Heart left ventricle (tissue), 13 donors: ENCODE measurements at regions not wholly inside any gene's neighbourhood (a gene's known extent, or its start where the extent isn't known, plus 50 kb on each side); places are given as distances from the start of the nearest gene placed in this dataset.

Experiments used
- POLR2A ChIP-seq, 2 donors: fragments of 450-650 bp; IDR thresholded peaks; one replicate each; pipeline ENCODE4 v1.6.1; 2017; ENCODE audit warnings: antibody characterized with exemption in 2 of 2, mild to moderate bottlenecking in 2 of 2, moderate library complexity in 2 of 2
- TF ChIP-seq, protein P1 (sequence below), 12 donors: fragments of 200-600 bp; sonication (generic) in 4 of 12; IDR thresholded peaks; one replicate each; pipeline versions ENCODE4 v1.5.0 to v1.8.0; 2018 to 2022; ENCODE audit warnings: antibody characterized with exemption in 12 of 12, mild to moderate bottlenecking in 5 of 12
- donor health status: ischemic (EF 13 %, LVEDD 7.1; RV severe dilation, severe dysfunction).
- donor health status: DM: no; HTN: yes; CAD: no.
- donor health status: DM: no; HTN: no; CAD: no.
- donor health status: ischemic (EF 25% LVEDD 6.9; RV normal size, moderate dysfunction).
- donor health status: ischemic (EF 25% LVEDD 5.7; RV mildly dilated, moderate dysfunction).
- donor health status: ischemic (EF 35%, LVEDD 5.7; RV mildly dilated, moderate dysfunction).
- donor health status: nonischemic (EF 11% LVEDD 7.7; RV severe dilation, severe dysfunction).
- donor health status: DM: yes; HTN: yes; CAD: no.
- donor health status: PGD.
- donor health status: ischemic (EF 29% LVEDD 5.4; RV normal size, mild dysfunction).
- donor health status: nonischemic (EF 23%, LVEDD 6.1; RV moderate dilation, normal function).

DNA sequence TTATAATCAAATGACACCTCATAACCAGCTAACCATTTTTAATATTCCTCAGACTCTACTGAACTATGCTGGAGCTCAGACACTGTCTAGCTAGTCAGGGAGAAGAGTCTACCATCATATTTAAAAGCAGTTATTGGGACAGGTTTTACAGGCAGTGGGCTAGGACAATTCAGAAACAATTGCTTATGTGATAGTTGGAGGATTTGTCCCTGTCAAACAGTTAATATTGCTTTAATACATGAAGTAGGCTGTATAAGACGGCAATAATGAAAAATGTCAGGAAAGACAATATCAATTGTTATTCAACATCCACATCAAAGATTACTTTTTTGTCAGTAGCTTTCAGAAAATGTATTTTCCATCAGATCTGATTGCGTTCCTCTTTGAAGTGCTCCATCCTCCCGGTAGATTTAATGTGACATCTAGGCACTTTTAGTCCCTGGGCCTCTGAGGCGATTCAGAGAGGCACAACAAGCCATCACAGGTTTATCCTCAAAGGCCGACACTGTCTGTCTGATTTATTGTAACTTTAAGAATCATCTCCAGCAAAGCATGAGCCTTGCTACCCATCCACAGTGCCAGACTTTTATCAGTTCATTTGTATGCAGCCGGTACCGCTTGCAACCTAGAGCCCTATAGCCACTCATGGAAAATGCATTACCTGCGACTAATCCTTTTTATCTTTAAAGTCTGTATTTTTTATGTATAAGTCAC lies 152.2 kb downstream of the PSAT1 start:
- TF ChIP-seq, protein P1, sequence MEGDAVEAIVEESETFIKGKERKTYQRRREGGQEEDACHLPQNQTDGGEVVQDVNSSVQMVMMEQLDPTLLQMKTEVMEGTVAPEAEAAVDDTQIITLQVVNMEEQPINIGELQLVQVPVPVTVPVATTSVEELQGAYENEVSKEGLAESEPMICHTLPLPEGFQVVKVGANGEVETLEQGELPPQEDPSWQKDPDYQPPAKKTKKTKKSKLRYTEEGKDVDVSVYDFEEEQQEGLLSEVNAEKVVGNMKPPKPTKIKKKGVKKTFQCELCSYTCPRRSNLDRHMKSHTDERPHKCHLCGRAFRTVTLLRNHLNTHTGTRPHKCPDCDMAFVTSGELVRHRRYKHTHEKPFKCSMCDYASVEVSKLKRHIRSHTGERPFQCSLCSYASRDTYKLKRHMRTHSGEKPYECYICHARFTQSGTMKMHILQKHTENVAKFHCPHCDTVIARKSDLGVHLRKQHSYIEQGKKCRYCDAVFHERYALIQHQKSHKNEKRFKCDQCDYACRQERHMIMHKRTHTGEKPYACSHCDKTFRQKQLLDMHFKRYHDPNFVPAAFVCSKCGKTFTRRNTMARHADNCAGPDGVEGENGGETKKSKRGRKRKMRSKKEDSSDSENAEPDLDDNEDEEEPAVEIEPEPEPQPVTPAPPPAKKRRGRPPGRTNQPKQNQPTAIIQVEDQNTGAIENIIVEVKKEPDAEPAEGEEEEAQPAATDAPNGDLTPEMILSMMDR (IDR thresholded peaks at IDR 0.05) = no peak
- TF ChIP-seq POLR2A (IDR thresholded peaks at IDR 0.05) = no peak
